GM18861 (cell line): ENCODE measurements at regions not wholly inside any gene's neighbourhood (a gene's known extent, or its start where the extent isn't known, plus 50 kb on each side); places are given as distances from the start of the nearest gene placed in this dataset.

Source experiments
- ATAC-seq: cut with Tn5 transposase; IDR thresholded peaks from one replicate; pipeline ENCODE4 v1.9.1; 2021; ENCODE audit not compliant: unreplicated experiment

- no peak for ATAC-seq
Observed at GRCh38 chr5:136701191-136701590, 335.8 kb upstream of the TRPC7 start.

GRCh38 chr5:136699651-136700050, 334.3 kb upstream of the TRPC7 start:
- no peak for ATAC-seq

- ATAC-seq = no peak
Observed at GRCh38 chr5:136698970-136699369, 333.6 kb upstream of the TRPC7 start.

- ATAC-seq = no peak
Observed at GRCh38 chr5:136694258-136694657, 328.9 kb upstream of the TRPC7 start.

- ATAC-seq = no peak
Observed at GRCh38 chr5:136689552-136689951, 324.2 kb upstream of the TRPC7 start.

- ATAC-seq = no peak
Observed at GRCh38 chr5:136686192-136686872, 321.0 kb upstream of the TRPC7 start.

- no peak for ATAC-seq
Observed at GRCh38 chr5:136682986-136683385, 317.6 kb upstream of the TRPC7 start.

- ATAC-seq = no peak
Observed at GRCh38 chr5:136679233-136679632, 313.9 kb upstream of the TRPC7 start.

- ATAC-seq = no peak
Observed at GRCh38 chr5:136677217-136677616, 311.9 kb upstream of the TRPC7 start.

- no peak for ATAC-seq
Observed at GRCh38 chr5:136676685-136677084, 311.3 kb upstream of the TRPC7 start.

GRCh38 chr5:136675769-136676168, 310.4 kb upstream of the TRPC7 start:
- no peak for ATAC-seq

- ATAC-seq = no peak
Observed at GRCh38 chr5:136674178-136674577, 308.8 kb upstream of the TRPC7 start.

- ATAC-seq = no peak
Observed at GRCh38 chr5:136667789-136668188, 302.4 kb upstream of the TRPC7 start.

- ATAC-seq = no peak
Observed at GRCh38 chr5:136666970-136667620, 301.8 kb upstream of the TRPC7 start.

GRCh38 chr5:136665331-136665730, 300.0 kb upstream of the TRPC7 start:
- ATAC-seq = no peak

- ATAC-seq = no peak
Observed at GRCh38 chr5:136661026-136661425, 295.7 kb upstream of the TRPC7 start.

- no peak for ATAC-seq
Observed at GRCh38 chr5:136656811-136657210, 291.5 kb upstream of the TRPC7 start.

GRCh38 chr5:136655468-136655867, 290.1 kb upstream of the TRPC7 start:
- ATAC-seq = no peak

GRCh38 chr5:136646915-136647314, 281.6 kb upstream of the TRPC7 start:
- no peak for ATAC-seq

GRCh38 chr5:136642976-136643375, 277.6 kb upstream of the TRPC7 start:
- ATAC-seq = no peak

- ATAC-seq = no peak
Observed at GRCh38 chr5:136639616-136640015, 274.3 kb upstream of the TRPC7 start.

GRCh38 chr5:136638084-136638483, 272.7 kb upstream of the TRPC7 start:
- no peak for ATAC-seq

- ATAC-seq = no peak
Observed at GRCh38 chr5:136636001-136636400, 270.7 kb upstream of the TRPC7 start.
